ENCODE measurements at regions not wholly inside any gene's neighbourhood (a gene's known extent, or its start where the extent isn't known, plus 50 kb on each side); places are given as distances from the start of the nearest gene placed in this dataset.

- Histone ChIP-seq H3K36me3 (ENCODE audit: control insufficient read depth, insufficient read depth, low read length) (no peaks in the 10 kb centered on the region), H3K9me3 (no peaks in the 10 kb centered on the region), H3K27me3 (replicated peaks; ENCODE audit: control insufficient read depth, insufficient read depth, low read length) (no peaks in the 10 kb centered on the region), H3K4me3 (ENCODE audit: low read depth, low read length) (no peak overlapping the region), H3K4me1 (no peaks in the 10 kb centered on the region)
- POLR2A ChIA-PET, result no interaction called here
- BruUV-seq (replicated peaks), result no TSS peak
- no peaks in the 10 kb centered on the region for H3K9me3 Mint-ChIP-seq (ENCODE audit: unreplicated experiment)
- H3K4me1 Mint-ChIP-seq (ENCODE audit: low read depth, unreplicated experiment), result no peaks in the 10 kb centered on the region
- no peaks in the 10 kb centered on the region for H3K36me3 Mint-ChIP-seq (ENCODE audit: insufficient read depth, unreplicated experiment)
- peaks cover 7% of the 10 kb centered on the region for H3K27me3 Mint-ChIP-seq (ENCODE audit: insufficient read depth, unreplicated experiment)
- no peak overlapping the region for H3K4me3 Mint-ChIP-seq (ENCODE audit: unreplicated experiment)
- no peak for DNase-seq
- intact Hi-C loops (cut with micrococcal nuclease; ENCODE audit: unreplicated experiment), result no loop called here
- no peak for TF ChIP-seq CTCF (IDR thresholded peaks at IDR 0.05; ENCODE audit: insufficient read depth in 1 of 2, low read depth in 1 of 2, low read length in 1 of 2, severe bottlenecking in 1 of 2, unreplicated experiment in 1 of 2)
- CTCF ChIA-PET, result no interaction called here
- no peak overlapping the region for H3K27ac Mint-ChIP-seq (ENCODE audit: unreplicated experiment)
Measured at GRCh38 chr2:118586312-118586711, 261.1 kb downstream of the EN1 start.

GRCh38 chr2:118584877-118585276 is 262.6 kb downstream of the EN1 start:
- DNase-seq, result no peak
- H3K9me3 ChIP-seq, result no peaks in the 10 kb centered on the region
- intact Hi-C loops (cut with micrococcal nuclease; ENCODE audit: unreplicated experiment), result no loop called here
- no peaks in the 10 kb centered on the region for H3K36me3 Mint-ChIP-seq (ENCODE audit: insufficient read depth, unreplicated experiment)
- H3K27me3 ChIP-seq (replicated peaks; ENCODE audit: control insufficient read depth, insufficient read depth, low read length), result no peaks in the 10 kb centered on the region
- no peak overlapping the region for H3K4me3 ChIP-seq (ENCODE audit: low read depth, low read length)
- BruUV-seq (replicated peaks), result no TSS peak
- H3K4me1 ChIP-seq, result no peaks in the 10 kb centered on the region
- no peak overlapping the region for H3K27ac Mint-ChIP-seq (ENCODE audit: unreplicated experiment)
- no peak overlapping the region for H3K4me3 Mint-ChIP-seq (ENCODE audit: unreplicated experiment)
- no peaks in the 10 kb centered on the region for H3K36me3 ChIP-seq (ENCODE audit: control insufficient read depth, insufficient read depth, low read length)
- no peak for TF ChIP-seq CTCF (IDR thresholded peaks at IDR 0.05; ENCODE audit: insufficient read depth in 1 of 2, low read depth in 1 of 2, low read length in 1 of 2, severe bottlenecking in 1 of 2, unreplicated experiment in 1 of 2)
- no peaks in the 10 kb centered on the region for H3K9me3 Mint-ChIP-seq (ENCODE audit: unreplicated experiment)
- POLR2A ChIA-PET, result no interaction called here
- H3K27me3 Mint-ChIP-seq (ENCODE audit: insufficient read depth, unreplicated experiment), result peaks cover 9% of the 10 kb centered on the region
- no peaks in the 10 kb centered on the region for H3K4me1 Mint-ChIP-seq (ENCODE audit: low read depth, unreplicated experiment)
- CTCF ChIA-PET, result no interaction called here

- intact Hi-C loops (cut with micrococcal nuclease; ENCODE audit: unreplicated experiment), result no loop called here
- Mint-ChIP-seq H3K9me3 (ENCODE audit: unreplicated experiment) (no peaks in the 10 kb centered on the region), H3K27me3 (ENCODE audit: insufficient read depth, unreplicated experiment) (peaks cover 9% of the 10 kb centered on the region), H3K4me3 (ENCODE audit: unreplicated experiment) (no peak overlapping the region), H3K4me1 (ENCODE audit: low read depth, unreplicated experiment) (no peaks in the 10 kb centered on the region), H3K27ac (ENCODE audit: unreplicated experiment) (no peak overlapping the region), H3K36me3 (ENCODE audit: insufficient read depth, unreplicated experiment) (no peaks in the 10 kb centered on the region)
- no peak for TF ChIP-seq CTCF (IDR thresholded peaks at IDR 0.05; ENCODE audit: insufficient read depth in 1 of 2, low read depth in 1 of 2, low read length in 1 of 2, severe bottlenecking in 1 of 2, unreplicated experiment in 1 of 2)
- no peak for DNase-seq
- H3K9me3 ChIP-seq, result no peaks in the 10 kb centered on the region
- BruUV-seq (replicated peaks), result no TSS peak
- no peak overlapping the region for H3K4me3 ChIP-seq (ENCODE audit: low read depth, low read length)
- no peaks in the 10 kb centered on the region for H3K36me3 ChIP-seq (ENCODE audit: control insufficient read depth, insufficient read depth, low read length)
- CTCF ChIA-PET, result no interaction called here
- no peaks in the 10 kb centered on the region for H3K4me1 ChIP-seq
- no peaks in the 10 kb centered on the region for H3K27me3 ChIP-seq (replicated peaks; ENCODE audit: control insufficient read depth, insufficient read depth, low read length)
- POLR2A ChIA-PET, result no interaction called here
Measured at GRCh38 chr2:118584062-118584749, 263.2 kb downstream of the EN1 start.

Data from Caco-2 (cell line).